ENCODE measurements at regions not wholly inside any gene's neighbourhood (a gene's known extent, or its start where the extent isn't known, plus 50 kb on each side); places are given as distances from the start of the nearest gene placed in this dataset.
"Not testable (repeated sequence)": the region's sequence is repeated elsewhere in the genome, so short reads cannot be mapped to it uniquely, and the experiment has no call there.

- not testable (repeated sequence) for TF ChIP-seq POLR2AphosphoS5, EP300, CTCF, POLR2A (IDR thresholded peaks at IDR 0.05)
These were observed 469.7 kb downstream of the FOXD4L4 start for GRCh38 chr9:66206617-66207016.

All from gastroesophageal sphincter (tissue), 3 donors.